ENCODE measurements at regions not wholly inside any gene's neighbourhood (a gene's known extent, or its start where the extent isn't known, plus 50 kb on each side); places are given as distances from the start of the nearest gene placed in this dataset.

DNA sequence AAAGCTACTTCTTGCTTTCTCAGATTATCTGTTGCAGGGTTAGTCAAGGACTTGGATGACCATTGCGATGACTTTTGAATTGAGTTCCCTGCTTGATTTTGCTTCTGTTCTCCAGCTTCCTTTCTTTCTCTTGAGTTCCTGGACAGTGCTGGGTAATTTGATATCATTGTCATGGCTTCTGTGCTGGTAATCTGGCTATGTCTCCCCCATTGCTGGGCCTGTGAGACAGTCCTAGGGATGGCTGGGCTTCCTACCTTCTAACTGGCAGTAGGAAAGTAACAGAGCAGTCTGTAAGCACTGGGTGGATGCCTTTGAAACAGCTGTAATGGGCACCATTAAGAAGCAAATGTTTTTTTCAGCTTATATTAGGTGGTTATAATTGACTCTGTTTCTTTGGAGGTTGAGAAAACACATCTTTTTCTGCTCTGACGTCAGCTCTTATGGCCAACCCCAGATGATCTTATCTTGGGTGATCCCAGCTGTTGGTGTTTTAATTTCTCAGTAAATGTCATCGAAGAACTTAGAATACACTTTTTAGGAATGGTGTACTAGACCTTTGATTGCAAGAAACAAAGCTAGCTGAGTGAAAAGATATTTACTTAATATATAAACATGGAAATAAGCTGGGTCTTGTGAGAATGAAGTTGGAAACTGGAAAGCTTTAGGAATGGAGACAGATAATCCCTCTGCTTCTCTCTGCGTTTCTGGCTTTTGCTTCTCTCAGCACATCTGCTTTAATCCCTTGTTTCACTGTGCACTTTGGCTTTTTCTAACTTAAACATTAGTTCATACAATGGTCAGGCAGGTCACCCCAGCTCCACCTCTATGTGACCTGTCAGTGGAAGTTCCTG lies 195.0 kb upstream of the MAN1A1 start:
- no peak for DNase-seq (ENCODE audit: low read depth in 2 of 2)

DNA sequence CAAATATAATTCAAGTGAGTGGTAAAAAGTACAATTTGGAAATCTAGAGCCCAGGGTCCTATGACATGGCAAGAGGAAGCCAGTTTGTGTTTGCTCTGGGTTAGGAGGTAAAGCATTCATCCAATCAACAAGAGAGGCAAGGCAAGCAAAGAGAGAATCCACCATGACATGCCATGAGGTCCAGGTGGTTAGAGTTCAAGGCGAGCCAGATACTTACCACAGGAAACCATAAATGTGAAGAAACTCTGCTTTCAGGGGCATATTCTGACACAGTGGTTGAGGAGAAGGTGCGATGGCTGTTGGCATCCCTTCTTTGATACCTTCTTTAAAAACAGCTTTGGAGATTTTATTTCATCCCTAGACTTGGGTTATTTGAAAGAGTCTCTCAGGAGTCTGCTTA lies 193.8 kb upstream of the MAN1A1 start:
- no peak for DNase-seq (ENCODE audit: low read depth in 2 of 2)

DNA sequence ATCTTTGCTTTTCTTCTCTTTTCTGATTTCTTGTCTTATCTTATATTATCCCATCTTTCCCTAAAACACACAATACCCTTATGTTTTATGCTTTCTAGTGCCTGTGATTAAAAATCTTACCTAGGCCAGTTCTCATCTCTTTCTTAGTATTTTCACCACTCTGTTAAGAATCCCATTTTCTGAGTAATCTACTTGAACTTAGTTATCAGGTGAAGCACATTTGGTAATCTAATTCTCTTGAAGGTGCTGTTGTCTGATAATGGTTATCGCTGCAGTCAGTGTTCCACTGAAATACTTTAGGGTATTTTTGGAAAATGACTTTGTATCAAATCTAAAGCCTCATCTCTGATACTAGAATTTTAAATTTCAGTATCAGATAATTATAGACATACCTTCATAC lies 192.5 kb upstream of the MAN1A1 start:
- no peak for DNase-seq (ENCODE audit: low read depth in 2 of 2)

DNA sequence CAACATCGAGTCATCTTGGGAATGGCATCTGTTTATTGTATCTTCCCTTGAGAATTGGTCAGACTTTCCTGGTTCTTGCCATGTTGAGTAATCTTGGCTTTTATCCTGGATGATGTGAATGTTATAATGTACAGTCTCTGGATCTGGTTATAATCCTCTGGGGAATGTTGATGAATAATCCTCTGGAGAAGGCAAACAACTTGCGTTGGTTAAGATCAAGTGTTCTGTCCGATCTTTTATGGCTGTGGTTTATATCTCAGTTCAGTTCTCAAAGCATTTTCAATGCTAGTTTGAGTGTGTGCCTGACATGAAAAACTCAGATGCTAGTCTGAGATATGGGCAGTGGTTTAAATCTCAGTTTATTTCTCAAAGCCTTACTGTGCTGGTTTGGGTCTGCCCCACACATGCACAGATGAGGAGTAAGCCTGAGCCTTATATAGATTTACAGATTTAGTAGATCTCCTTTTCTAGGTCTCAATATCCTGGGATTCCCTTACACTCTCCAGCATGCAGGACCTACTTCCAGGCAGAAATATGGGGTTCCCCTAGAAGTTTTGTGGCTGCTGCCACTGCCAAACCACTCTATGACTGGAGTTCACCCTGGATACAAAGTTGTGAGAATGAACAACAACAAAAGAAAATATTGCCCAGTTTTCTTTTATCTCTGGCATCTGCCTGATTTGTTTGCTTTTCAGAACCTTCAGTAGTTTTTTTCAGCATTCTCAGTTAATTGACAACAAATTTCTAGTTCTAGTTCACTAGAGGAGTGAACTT lies 191.8 kb upstream of the MAN1A1 start:
- DNase-seq (ENCODE audit: low read depth in 2 of 2), result no peak

DNA sequence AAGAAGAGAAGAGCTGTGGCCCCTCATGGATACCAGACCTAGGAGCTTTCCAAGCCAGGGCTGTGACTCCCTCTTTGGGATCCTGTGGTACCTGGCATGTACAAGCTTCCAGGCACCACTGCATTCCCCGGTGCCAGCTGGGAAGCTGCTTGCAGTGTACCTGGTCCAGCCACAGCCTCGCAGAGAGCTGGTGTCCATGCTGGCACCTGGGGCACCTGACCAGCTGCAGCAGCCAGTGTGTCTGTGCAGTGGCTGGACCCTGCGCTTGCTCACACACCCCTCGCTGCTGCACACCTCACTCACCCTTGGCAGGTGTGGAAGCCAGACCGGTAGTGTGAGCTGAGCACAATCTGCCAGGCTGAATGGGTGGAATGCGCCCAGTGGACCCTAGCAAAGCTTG lies 190.9 kb upstream of the MAN1A1 start:
- no peak for DNase-seq (ENCODE audit: low read depth in 2 of 2)

DNA sequence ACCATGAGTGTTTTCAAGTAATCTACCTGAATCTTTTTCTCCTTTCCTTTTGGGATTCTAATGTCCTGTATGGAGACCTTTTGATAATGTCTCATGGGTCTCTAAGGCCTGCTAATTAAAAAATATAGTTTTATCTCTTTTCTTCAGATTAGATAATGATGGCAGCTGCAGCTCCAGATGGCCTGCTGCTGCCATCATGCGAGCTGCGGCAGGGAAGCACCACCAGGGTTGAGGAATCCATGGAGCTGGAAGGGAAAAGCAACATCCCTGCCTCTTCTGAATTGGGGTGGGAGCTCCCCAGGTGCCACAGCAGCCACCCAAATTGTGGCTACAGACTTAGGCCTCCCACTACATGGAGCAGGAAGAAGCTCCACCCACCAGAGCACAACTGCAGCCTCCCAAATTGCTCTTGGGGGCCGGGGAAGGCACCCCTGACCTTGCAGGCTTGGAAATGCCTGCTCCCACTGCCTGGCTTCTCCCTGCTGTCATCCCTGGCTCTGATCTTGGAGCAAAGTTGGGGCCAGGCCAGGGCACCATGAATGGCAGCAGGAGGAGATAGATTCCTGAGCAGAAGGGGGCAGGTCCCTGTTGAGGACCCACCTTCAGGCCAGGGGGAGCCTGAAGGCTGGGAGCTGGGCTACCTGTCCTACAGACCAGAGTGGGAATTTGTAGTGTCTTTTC lies 189.6 kb upstream of the MAN1A1 start:
- DNase-seq (ENCODE audit: low read depth in 2 of 2), result no peak

DNA sequence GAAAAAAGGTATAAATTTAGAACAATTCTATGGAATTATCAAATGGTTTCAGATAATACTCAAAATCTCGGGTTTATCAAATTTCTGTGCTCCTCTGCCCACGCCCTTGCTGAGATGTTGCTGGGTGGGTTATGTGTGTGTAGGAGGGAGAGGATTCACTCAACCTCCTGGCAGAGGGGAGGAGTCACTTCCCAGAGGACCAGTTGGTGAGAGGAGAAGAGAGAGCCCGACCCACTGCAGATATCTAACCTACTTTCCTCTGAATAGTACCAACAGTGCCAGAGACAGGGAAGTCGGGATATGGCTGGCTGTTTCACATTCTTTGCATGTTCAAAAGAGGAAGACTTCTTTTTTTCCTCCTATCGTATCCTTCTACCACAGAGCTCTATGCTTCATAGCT lies 187.1 kb upstream of the MAN1A1 start:
- DNase-seq (ENCODE audit: low read depth in 2 of 2), result no peak

DNA sequence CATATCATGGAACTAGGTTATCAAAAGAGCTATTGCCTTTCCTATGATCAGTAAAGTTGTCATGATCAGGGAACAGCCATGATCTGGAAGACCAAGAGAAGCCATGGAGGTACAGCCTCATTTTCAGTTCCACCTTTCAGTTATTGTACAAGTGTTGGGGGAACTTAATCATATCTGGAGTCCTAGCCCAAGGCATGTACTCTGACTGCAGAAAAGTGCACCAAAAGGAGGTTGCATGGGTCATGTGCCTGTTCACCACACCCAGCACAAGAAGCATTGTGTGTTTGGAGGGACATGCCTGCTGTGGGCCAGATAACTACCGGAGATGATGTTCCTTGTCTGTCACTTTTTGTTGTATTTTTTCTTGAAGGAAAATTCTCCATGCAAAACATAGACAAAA lies 185.8 kb upstream of the MAN1A1 start:
- DNase-seq (ENCODE audit: low read depth in 2 of 2), result no peak

DNA sequence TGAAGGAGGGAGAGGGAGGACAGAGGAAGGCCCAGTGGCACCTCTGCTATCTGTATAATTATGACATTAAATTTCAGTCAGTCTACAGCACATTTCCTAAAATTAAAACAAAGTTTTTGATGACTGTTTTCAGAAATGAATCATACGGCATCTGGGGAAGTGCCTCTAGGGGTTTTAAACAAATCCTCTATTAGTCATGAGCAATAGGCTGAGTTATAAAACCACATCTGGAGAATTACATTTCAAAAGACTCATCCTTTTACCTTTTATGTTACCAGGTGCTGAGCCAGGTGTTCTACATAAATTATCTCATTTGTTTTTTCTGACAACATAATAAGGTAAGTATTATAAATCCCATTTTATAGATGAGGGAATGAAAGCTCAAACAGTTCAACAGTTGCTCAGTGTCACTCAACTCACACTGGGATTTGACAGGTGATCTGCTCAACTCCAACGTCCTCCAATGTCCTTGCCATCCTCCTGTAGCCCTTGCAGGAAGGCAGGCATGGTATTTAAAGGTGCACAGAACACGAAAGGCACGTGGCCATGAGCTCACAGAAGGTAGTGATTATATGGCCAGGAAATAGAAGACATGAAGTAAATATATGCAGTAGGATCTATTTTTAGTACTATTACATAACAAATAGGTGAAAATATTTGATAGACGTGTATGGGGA lies 184.2 kb upstream of the MAN1A1 start:
- no peak for DNase-seq (ENCODE audit: low read depth in 2 of 2)

DNA sequence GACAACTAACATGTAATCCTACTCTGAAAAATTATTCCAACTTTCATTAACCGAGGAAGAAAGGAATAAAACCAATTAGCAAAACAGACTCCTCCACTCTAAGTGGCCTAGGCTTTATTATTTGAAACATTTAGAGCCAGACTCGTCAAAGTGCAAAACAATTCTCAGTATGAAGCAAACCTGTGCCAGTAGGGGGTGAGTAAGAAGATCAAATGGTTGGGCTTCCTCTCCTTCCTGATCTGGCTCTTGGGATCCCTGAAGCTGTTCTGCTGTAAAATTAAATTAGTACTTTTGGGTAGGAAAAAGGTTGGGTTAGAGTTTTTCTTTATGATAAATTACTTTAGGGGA lies 177.6 kb upstream of the MAN1A1 start:
- no peak for DNase-seq (ENCODE audit: low read depth in 2 of 2)

DNA sequence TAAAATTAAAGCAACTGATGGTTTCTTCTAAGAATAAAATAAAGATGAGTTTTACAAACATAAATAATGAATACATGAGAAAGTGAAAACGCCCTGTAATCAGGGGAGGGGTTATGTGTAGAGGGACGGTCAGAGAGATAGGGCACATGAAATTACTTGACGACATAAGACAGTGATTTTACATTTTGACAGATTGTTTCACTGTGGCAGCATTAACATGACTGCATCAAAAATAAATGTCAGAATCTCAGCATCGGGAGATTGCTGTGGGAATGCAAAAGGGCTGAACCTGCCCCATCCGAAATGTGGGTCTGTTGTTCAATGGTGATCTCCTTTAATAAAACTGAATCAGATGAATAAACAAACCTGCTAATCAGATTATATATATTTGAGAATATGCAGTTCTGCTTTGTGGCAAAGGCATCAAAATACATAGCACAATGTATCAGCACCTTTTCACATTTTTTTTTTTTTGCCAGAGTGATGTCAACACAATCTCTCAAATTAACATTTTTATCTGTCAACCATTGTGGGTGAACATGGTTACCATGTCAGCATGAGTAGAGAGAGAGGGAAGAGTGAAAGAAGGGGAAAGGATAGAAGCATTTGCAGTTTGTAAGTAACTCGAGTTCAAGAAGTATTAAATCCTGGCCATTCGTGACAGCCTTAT lies 177.1 kb upstream of the MAN1A1 start:
- DNase-seq (ENCODE audit: low read depth in 2 of 2), result no peak

DNA sequence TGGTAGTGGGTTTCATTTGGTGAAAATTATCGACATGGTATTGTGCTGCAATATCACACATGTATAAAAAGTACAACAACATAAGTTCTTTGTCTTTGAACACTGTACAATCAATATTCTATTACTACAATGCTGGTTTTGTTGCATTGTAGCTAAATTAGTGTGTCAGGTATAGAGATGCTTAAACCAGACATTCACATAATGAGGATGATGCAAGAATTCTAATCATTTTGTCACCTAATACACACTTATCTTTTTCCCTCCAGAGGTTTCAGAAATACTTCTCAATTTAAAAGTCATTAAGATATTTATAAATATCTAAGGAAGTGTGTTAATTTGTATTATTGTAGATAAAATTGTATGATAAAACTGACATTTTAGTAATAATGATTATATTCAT lies 174.8 kb upstream of the MAN1A1 start:
- DNase-seq (ENCODE audit: low read depth in 2 of 2), result no peak

DNA sequence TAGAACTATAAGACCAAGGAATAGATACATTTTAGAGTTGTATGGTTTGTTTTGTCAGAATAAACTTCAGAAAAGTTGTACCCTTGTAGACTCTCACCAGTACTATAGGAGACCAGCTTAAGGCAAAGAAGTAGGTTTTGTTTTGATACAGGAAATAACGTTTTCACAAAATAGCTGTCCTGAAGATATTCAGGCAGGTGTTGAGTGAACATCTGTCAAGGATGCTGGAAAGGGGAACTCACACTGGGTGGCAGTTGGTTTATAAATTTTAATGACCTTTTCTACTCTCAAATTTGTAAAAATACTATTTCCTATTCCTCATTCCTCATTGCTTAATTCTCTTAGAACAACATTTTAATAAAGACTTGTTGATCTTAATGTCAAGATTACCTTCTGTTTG lies 174.0 kb upstream of the MAN1A1 start:
- DNase-seq (ENCODE audit: low read depth in 2 of 2), result no peak

DNA sequence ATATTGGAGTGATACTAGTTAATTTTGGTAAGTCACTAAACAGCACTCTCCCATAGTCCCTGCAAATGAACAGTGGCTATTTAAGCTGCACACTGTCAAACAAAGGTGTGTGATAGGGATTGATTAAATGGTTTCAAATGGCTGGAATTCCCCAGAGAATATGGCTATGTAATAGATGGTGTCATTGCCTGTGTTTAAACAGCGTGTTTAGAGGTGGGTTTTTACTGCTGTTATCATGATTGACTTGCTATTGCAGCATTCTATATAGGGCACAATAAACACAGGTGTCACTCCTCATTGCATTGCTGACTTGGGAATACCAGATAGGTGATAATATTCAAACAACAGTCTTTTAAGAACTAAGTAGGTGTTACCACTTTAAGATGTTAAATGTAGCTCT lies 171.7 kb upstream of the MAN1A1 start:
- DNase-seq (ENCODE audit: low read depth in 2 of 2), result no peak

DNA sequence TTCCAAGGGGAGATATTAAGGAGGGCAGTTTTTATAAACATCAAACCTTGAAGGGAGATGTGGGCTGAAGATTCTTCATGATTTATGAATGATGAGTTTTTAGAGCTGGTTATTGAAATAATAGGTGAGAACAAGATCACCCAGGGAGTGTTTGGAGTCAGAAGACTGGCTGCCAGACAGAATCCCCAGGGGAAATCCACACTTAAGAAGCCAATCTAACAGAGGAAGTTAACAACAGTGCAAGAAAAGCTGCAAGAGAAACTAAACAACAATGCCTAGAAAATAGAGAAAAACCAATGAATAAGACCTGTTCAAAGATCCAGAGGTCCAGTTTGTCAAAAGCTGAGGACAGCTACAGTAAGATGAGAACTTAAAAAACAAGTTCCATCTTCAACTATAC lies 167.9 kb upstream of the MAN1A1 start:
- DNase-seq (ENCODE audit: low read depth in 2 of 2), result no peak

DNA sequence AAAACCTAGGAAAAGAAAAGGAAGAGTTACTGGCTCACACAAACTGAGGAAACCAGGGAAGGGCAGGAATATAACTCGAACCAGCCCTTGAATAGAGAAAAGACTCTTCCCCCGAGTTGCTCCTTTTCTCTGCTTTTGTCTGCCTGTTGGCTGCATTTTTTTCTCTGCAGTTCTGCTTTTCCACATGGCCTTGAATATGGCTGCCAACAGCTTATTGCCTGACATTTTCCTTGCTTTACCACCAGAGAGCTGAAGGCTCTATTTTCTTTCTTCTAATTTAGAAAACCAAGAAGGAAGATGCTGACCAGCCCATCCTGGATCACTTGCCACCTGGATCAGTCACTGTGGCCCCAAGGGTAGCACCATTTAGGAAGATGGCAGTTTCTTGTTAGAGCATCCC lies 164.8 kb upstream of the MAN1A1 start:
- no peak for DNase-seq (ENCODE audit: low read depth in 2 of 2)

DNA sequence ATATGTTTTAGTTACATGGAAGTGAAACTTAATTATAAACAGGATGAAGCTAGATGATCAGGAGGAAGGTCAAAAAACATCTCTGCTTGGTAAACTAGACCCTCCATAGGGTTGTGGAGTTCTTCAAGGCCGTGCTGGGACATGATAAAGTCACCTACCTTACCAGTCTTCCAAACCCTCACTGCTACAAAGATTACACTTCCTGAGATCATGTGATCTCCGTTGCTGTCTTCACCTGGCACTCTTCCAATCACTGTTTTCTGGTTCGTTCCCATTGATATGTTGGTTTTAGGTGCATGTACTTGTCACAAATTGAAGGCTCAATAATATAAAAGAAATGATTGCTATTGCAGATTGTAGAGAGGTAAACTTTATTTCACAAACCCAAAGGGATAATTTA lies 161.5 kb upstream of the MAN1A1 start:
- DNase-seq (ENCODE audit: low read depth in 2 of 2), result no peak

DNA sequence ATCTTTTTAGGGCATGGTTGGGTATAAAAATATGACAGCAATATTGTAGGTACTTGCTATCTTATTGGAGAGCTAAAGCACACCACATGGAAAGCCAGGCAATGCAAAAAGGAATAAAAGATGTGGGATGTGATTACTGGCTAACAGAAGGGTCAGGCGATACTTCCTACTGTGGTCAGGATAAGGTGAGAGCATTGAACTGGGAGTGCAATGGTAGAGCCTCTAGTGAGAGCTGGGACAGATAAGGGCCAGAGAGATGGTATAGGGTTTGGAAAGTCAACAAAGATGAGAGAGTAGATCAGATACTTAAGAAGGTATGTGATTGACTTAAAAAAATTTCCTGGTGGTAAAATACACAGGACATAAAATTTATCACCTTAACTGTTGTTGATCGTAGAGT lies 160.7 kb upstream of the MAN1A1 start:
- no peak for DNase-seq (ENCODE audit: low read depth in 2 of 2)

DNA sequence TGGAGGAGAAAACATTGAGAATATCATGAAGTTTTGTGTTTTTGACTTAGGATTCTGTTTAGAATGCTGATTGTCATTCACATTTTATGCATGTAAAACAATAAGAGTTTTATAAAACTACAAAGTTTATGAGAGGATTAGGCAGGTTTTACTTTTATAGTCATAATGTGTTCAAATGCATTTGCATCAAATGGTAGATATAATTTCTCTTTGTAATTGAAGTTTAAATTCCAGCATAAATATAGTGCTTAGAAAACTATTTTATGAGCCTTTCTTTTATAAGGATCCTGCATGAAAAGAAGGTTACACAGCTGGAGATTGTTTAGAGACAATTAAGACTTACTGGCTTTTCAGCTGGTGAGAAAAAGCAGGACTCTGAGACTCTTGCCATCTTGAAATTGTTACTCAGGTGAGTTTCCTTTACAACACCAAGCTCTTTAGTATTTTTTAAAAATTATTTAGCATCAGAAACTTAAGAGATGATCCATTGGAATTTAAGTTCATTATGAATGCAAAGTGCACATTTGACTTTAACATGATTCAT lies 157.1 kb upstream of the MAN1A1 start:
- DNase-seq (ENCODE audit: low read depth in 2 of 2), result no peak

DNA sequence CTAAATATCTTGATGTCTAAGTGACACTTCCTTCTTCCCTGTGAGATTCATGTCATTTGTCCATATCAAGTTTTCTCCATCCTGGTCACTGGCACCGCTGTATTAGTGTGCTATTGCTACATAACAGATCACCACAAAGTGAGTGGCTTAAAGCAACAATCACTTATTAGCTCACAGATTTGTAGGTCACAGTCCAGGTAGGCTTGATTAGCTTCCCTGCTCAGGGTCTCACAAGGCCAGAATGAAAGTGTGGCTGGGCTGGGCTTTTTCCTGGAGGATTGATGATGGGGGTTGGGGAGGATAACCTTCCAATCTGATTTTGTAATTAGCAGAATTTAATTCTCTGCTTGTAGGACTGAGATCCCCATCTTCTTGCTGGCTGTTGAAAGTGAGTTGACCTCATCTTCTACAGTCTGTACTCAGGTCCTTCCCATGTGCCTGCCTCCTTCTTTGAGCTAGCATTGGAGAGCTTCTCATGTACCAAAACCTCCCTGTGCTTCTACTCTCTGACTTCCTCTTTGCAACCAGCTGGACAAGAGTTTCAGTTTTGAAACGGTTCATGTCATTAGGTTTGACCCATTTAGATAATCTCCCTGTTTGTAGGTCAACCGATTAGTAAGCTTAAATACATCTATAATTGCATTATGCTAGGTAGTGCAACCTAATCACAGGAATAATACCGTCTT lies 152.4 kb upstream of the MAN1A1 start:
- DNase-seq (ENCODE audit: low read depth in 2 of 2), result no peak

DNA sequence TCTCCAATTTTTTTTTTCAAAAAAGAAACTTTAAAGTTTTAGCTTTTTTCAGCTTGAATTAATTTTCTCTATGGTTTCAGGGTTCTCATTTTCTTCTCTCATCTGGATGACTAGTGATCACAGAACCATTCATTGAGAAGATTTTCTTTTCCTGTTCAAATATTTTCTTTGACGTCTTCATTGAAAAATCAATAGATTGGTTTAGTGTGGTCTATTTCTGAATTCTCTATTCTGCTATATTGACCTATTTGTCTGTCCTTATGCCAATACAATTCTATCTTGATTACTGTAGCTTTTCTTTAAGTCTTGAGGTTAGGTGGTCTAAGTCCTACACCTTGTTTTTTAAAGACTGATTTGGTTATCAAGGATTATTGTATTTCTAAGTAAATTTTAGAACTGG lies 150.2 kb upstream of the MAN1A1 start:
- DNase-seq (ENCODE audit: low read depth in 2 of 2), result no peak
